Activated CD4-positive, alpha-beta T cell treated with anti-CD3 and anti-CD28 coated beads for 48 hours (primary cell): ENCODE measurements at regions not wholly inside any gene's neighbourhood (a gene's known extent, or its start where the extent isn't known, plus 50 kb on each side); places are given as distances from the start of the nearest gene placed in this dataset.
"Not testable (repeated sequence)": the region's sequence is repeated elsewhere in the genome, so short reads cannot be mapped to it uniquely, and the experiment has no call there.

Experiments used
- DNase-seq: peaks from one replicate; pipeline ENCODE4 v3.0.0-alpha.2; 2020

DNA sequence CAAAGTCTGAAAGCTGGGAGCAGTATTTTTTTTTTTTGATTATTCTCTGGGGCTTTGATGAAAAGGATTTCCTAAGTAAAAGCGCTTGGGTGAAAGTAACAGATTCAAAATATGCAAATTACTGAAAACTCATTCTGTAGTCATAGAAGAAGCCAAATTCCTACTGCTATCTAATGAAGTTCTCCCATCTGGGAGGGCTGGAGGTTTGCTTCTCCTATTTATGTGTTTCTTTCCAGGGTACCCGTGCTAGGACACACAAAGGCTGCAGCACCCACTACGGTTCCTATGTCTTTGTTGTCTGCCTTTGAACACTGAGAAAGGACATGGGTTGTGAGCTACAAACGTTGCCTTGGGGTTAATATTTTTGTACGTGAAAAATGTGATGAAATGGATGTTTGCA is 324.7 kb upstream of the KAZN start:
- DNase-seq: no peak

- DNase-seq: not testable (repeated sequence)
Measured at GRCh38 chr1:14279891-14280290, 318.6 kb upstream of the KAZN start.

DNA sequence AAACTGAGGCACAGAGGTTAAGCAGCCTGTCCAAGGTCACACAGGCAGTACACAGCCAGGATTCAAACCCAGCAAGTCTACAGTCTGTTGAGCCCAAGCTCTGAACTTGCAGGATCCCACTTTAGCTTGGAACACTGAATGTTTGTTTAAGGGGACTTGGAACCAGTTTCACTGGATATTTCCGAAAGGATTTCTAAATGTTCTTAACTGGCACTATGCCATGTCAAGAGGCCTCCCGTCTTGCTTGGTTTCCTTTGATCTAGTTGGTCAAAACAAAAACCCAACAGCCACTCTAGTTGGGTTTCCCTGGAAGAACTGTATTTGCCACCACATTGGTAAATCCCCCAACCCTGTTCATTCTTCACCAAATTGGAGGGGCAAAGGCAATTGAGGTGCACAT is 317.6 kb upstream of the KAZN start:
- no peak for DNase-seq

DNA sequence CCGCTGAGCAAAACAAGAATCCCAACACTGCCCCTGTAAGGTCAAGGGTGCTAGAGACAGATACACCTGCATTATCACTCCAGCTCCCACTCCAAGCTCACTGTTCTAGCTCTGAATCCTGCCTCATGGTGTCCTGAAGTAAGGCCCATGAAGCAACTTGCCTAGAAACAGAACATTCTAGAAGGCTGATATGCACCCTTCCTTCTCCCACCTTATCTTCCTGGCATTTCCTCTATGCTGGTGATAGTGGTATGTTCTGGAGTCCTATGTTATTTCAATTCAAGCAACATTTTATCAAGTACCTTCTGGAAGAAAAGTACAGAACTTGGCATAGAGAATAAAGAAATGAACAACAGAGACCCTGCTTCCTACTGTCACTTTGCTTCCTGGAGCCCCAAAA is 317.1 kb upstream of the KAZN start:
- no peak for DNase-seq

GRCh38 chr1:14282707-14283106 is 315.8 kb upstream of the KAZN start:
- no peak for DNase-seq

- DNase-seq: no peak
Measured at GRCh38 chr1:14285238-14285637, 313.2 kb upstream of the KAZN start.

GRCh38 chr1:14291182-14291581 is 307.3 kb upstream of the KAZN start:
- not testable (repeated sequence) for DNase-seq

DNA sequence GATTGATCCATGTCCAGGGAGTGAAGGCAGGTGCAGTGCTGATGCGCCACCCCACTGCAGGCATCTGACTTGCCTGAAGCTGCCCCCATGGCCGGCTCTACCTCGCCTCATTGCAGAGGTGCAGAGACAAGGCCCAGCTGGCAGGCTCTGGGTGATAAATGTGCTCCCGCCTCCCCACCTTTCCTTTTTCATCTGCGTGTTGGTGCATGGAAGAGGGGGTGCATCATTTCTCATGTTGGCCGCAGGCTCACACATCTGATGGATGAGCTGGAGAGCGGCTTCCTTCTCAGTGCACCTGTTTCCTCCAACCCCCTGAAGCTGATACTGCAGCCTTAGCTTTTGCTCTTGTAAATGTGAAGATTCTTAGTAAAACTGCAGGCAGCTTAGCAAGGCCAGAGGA is 306.0 kb upstream of the KAZN start:
- no peak for DNase-seq

- no peak for DNase-seq
Measured at GRCh38 chr1:14294006-14294405, 304.5 kb upstream of the KAZN start.

- DNase-seq: no peak
Measured at GRCh38 chr1:14294860-14295536, 303.5 kb upstream of the KAZN start.

DNA sequence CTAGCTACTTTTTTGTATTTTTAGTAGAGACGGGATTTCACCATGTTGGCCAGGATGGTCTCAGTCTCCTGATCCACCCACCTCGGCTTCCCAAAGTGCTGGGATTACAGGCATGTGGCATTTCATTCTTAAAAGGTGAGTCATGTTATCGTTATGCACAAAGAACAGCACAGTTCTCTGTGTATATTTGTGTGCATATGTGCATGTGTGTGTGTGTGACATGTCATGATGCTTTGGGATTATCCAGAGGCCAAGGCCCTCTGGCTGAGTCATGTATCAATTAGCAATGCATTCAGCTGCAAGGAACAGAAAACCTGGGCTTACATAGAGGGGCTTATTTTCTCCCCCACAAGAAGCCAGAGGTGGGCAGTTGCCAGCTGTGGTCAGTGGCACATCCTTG is 301.7 kb upstream of the KAZN start:
- no peak for DNase-seq

DNA sequence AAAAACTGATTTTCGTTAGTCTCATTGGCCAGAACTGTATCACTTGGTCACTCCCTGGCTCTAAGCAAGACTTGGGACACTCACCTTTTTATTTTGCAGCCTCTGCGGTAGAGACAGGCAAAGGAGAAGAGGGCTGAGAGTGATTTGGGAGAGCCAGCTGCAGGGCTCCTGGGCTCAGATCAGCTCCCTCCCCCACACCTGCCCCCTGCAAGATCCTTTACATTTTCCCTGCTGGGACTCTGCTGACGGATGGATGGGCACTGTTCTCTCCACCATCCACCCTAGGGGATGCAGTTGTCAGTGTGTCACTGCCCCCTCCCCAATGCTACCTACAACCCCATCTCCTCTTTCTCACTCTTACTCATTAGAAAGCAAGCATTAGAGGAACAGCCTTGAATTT is 301.1 kb upstream of the KAZN start:
- DNase-seq: no peak

GRCh38 chr1:14298806-14299205 is 299.7 kb upstream of the KAZN start:
- no peak for DNase-seq

- DNase-seq: no peak
Measured at GRCh38 chr1:14300991-14301703, 297.3 kb upstream of the KAZN start.

DNA sequence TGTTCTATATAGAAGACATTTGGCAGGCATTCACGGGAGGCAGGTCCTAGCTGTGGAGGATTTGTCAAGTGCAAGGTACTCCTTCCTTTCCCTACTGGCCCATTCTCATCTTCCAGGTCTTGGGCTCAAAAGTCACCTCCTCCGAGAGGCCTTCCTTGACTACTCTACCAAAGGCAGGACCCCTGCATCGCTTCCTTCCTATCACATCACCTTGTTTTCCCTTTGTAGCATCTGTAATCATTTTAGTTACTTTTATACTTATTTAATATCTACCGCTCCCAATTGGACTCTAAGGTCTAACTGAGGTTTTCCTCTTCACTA is 296.8 kb upstream of the KAZN start:
- DNase-seq: no peak

- no peak for DNase-seq
Measured at GRCh38 chr1:14302025-14302424, 296.5 kb upstream of the KAZN start.

DNA sequence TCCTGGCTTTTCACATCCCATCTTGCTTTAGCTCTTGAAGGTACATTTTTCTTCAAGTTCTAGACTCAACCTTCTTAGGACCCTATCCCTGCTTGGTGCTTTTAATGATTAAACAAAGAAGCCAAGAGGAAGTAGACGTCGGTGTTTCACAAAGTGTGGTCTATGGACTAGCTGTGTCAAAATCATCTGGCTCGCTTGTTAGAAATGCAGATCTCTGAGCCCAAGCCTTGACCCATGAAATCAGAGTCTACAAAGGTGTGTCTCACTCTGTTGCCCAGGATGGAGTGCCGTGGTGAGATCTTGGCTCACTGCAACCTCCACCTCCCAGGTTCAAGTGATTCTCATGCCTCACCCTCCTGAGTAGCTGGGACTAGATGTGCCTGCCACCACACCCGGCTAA is 295.5 kb upstream of the KAZN start:
- no peak for DNase-seq

DNA sequence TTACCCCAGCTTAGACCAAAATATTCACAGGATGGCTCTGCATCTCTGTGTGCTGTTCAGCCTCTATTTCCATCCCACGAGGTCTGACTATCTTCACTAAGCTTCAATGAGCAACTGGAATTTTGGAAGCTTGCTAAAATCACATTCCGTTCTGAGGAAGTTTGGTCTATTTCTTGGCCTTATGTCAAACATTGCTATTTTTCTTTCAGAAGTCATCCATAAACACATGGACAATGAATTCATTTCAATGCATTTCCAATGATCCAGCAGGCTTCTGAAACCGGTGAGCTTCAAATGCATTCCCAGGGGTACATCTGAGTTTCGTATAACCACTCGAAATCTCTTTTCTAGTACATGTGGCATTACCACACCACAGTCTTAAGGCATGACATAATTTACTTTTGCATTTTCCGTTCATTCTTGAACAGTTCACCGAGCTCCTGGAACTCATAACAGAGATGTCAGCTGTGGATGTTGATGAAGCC is 294.1 kb upstream of the KAZN start:
- no peak for DNase-seq

DNA sequence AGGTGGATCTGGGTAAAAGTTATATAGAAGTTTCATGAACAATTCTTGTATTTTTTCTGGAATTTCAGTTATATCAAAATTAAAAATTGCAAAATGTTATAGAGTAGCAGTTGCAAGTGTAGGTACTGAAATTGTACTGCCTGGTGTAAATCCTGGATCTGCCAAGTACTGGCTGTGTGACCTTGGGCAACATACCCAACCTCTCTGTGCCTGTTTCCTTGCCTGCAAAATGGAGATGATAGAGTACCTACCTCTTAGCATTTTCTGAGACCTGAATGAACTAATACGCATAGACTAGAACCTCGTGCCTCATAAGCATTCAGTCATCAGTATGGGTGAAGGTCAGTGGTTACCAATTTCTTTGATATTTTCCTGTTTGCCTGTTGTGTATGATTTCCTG is 290.0 kb upstream of the KAZN start:
- no peak for DNase-seq

DNA sequence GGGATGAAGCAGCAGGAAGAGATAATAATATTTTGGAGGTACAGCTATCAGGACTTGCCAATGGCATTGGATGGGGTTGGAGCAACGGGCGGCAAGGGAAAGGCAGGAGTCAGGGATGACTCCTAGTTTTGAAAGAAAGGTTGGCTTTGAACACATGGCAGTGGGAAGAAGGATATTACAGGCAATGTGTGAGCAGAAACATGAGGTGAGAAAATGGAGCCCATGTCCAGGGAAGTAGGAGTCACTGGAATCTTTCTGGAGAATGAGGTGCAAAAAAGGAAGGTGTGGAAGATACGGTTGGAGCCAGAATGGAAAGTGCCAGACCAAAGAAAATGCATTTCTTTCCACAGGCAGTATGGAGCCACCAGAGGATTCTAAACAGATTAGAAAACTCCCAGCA is 288.5 kb upstream of the KAZN start:
- DNase-seq: no peak

DNA sequence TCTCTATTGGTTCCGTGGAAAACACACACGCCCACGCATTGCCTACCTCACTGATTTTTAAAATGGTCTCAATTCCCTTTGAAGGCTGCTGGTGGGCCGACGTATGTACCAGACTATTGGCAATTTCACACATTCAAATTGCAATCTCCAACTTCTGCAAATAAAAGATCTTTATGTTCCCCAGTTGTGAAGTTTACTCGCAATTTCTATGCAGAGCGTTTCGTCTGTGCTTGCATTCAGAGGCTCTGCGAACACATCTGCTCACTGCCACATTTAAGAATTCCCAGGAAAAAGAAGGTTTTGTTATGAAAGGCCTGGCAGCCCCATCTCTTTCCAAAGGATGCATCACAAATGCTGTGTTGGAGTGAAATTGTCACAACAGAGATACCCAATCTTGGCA is 288.0 kb upstream of the KAZN start:
- no peak for DNase-seq

DNA sequence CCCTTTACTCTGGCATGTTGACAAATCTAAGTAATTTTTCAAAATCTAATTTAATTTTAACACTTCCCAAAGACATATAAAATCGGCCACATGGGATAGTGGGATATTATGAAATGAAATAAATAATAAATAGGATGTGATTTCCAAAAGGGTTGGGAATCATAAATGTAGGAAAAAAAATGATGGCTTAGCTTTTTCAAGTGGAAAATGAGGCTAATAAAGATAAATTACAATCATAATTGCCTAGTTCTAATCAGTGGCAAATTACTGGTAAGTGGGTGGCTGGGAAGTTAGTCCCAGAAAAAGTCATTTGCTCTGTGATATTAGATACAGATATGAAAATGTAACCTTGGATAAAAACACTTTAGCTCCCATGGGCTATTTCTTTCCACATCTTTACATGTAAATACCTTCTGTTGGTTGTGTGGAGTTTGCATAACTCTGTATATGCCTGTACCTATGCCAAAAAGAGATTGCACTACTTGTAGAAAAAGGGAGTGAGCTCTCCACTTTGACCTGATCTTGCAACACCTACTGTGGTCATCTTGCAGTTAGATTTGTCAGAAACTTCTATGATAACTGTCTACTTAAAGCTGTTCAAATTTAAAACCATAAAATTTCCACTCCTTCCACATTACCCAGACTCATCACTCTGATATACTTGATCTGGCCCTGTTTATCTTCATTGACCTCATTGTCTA is 284.6 kb upstream of the KAZN start:
- DNase-seq: no peak

GRCh38 chr1:14318830-14319229 is 279.7 kb upstream of the KAZN start:
- no peak for DNase-seq

DNA sequence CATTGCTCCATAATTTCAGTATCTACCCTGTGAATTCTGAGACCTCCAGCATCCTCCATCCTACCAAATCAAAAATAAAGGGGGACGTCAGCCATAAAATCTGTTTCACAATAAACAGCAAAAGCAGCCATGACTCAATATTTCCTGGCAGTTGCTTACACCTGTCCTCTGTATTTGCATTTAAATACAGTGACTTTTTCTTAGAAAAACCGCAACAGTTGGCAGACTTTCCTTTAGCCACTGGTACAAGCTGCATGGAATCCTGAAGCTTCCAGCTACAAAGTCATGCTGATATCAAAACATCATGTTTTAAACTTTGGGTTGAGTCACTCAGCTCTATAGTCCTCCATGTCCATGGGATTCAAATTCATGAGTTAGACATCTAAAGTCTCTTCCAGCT is 278.0 kb upstream of the KAZN start:
- DNase-seq: no peak
